HCT116 (cell line): ENCODE measurements at regions not wholly inside any gene's neighbourhood (a gene's known extent, or its start where the extent isn't known, plus 50 kb on each side); places are given as distances from the start of the nearest gene placed in this dataset.

ENCODE experiments used
- ATAC-seq: fragments of 200-7000 bp; cut with Tn5 transposase; 2 replicates; pipeline ENCODE4 v1.9.1; 2020; ENCODE audit warnings: mild to moderate bottlenecking, moderate library complexity
- BruUV-seq: library from RNA; stranded (reverse); fragments of 400-500 nt; replicated peaks from 2 replicates; lab custom pipeline; 2021; lab: Mats Ljungman, UMichigan
- CTCF ChIA-PET: fragments of 300-600 bp; sonication (Branson Sonifier 250); formaldehyde crosslinking; loops from one replicate; lab custom pipeline; 2021; ENCODE audit warnings: antibody characterized with exemption; lab: Charles Lee
- POLR2A ChIA-PET: fragments of 300-600, 350-600 bp; sonication (Branson Sonifier 250); formaldehyde crosslinking; loops from one replicate; lab custom pipeline; 2021; ENCODE audit warnings: antibody characterized with exemption; lab: Charles Lee
- RAD21 ChIA-PET, 2 experiments: fragments of 300-600 bp; sonication (Branson Sonifier 250); formaldehyde crosslinking; loops; one replicate each; lab custom pipeline; 2023; ENCODE audit warnings: low total read pairs in 2 of 2; ENCODE audit not compliant: uncharacterized antibody in 2 of 2, unreplicated experiment in 2 of 2, low non-redundant PET in 1 of 2; lab: Charles Lee
- DNase-seq: peaks from one replicate; pipeline ENCODE4 v3.0.0-alpha.2; 2010; ENCODE audit warnings: low read depth, low spot score
- H2AFZ ChIP-seq: fragments of 200-600 bp; shearing (Covaris generic), sonication (generic); 2 replicates; pipeline ENCODE4 v1.6.1; 2017; ENCODE audit warnings: low read depth, mixed run types, mixed read lengths, antibody characterized with exemption, low read length; ENCODE audit not compliant: poor library complexity, severe bottlenecking
- H3K27ac ChIP-seq: 2 replicates; pipeline ENCODE4 v1.5.1; 2012; ENCODE audit warnings: low read depth, low read length
- H3K27me3 ChIP-seq: fragments of 200-600 bp; sonication (generic); 2 replicates; pipeline ENCODE4 v1.6.1; 2016; ENCODE audit warnings: mixed run types, low read length, mixed read lengths; ENCODE audit not compliant: insufficient read depth
- H3K36me3 ChIP-seq, 2 experiments: fragments of 200-500 bp in 1 of 2; fragments of 200-600 bp in 1 of 2; sonication (Bioruptor generic) in 1 of 2; sonication (generic) in 1 of 2; 2 replicates each; pipeline versions ENCODE4 v1.5.1 to v1.6.1; 2014 to 2016; ENCODE audit warnings: low read length in 2 of 2, inconsistent platforms in 1 of 2, mixed read lengths in 1 of 2, mixed run types in 1 of 2; ENCODE audit not compliant: insufficient read depth in 2 of 2, control insufficient read depth in 1 of 2
- H3K4me1 ChIP-seq, 2 experiments: fragments of 200-600 bp in 1 of 2; sonication (generic) in 1 of 2; 2 replicates each; pipeline versions ENCODE4 v1.5.1 to v1.6.1; 2012 to 2017; ENCODE audit warnings: low read length in 2 of 2, inconsistent platforms in 1 of 2, mild to moderate bottlenecking in 1 of 2, mixed read lengths in 1 of 2, mixed run types in 1 of 2, moderate library complexity in 1 of 2; ENCODE audit not compliant: insufficient read depth in 2 of 2, control insufficient read depth in 1 of 2
- H3K4me2 ChIP-seq: fragments of 200-600 bp; sonication (generic); 2 replicates; pipeline ENCODE4 v1.6.1; 2017; ENCODE audit warnings: mixed run types, low read length, mixed read lengths
- H3K4me3 ChIP-seq, 2 experiments: fragments of 200-600 bp in 1 of 2; sonication (generic) in 1 of 2; replicated peaks in 1 of 2; 2 replicates each; pipeline ENCODE4 v1.5.1; 2011 to 2016; ENCODE audit warnings: low read length in 2 of 2, control low read depth in 1 of 2, low read depth in 1 of 2, mild to moderate bottlenecking in 1 of 2, mixed read lengths in 1 of 2, mixed run types in 1 of 2
- H3K79me2 ChIP-seq: fragments of 200-600 bp; sonication (generic); 2 replicates; pipeline ENCODE4 v1.6.1; 2017; ENCODE audit warnings: mild to moderate bottlenecking, mixed run types, low read length, moderate library complexity, mixed read lengths; ENCODE audit not compliant: insufficient read depth
- H3K9ac ChIP-seq: fragments of 200-600 bp; sonication (generic); 2 replicates; pipeline ENCODE4 v1.6.1; 2016; ENCODE audit warnings: low read length, mixed read lengths
- H3K9me2 ChIP-seq: fragments of 200-600 bp; sonication (generic), shearing (Covaris generic); 2 replicates; pipeline ENCODE4 v1.6.1; 2017; ENCODE audit warnings: mixed run types, mild to moderate bottlenecking, moderate library complexity; ENCODE audit not compliant: insufficient read depth
- H3K9me3 ChIP-seq, 2 experiments: fragments of 200-500 bp in 1 of 2; fragments of 200-600 bp in 1 of 2; sonication (Bioruptor generic) in 1 of 2; sonication (generic) in 1 of 2; 2 replicates each; pipeline ENCODE4 v1.6.1; 2014 to 2017; ENCODE audit warnings: low read length in 2 of 2, mixed read lengths in 2 of 2, inconsistent platforms in 1 of 2, low read depth in 1 of 2, mild to moderate bottlenecking in 1 of 2, mixed run types in 1 of 2, moderate library complexity in 1 of 2; ENCODE audit not compliant: control insufficient read depth in 1 of 2, insufficient read depth in 1 of 2
- H4K20me1 ChIP-seq: fragments of 200-600 bp; sonication (generic), shearing (Covaris generic); 2 replicates; pipeline ENCODE4 v1.6.1; 2017; ENCODE audit warnings: mixed run types, mild to moderate bottlenecking, moderate library complexity; ENCODE audit not compliant: insufficient read depth
- CEBPB ChIP-seq: IDR thresholded peaks from 2 replicates; pipeline ENCODE4 v1.6.1; 2012; ENCODE audit warnings: low read depth
- EGR1 ChIP-seq: IDR thresholded peaks from 2 replicates; pipeline ENCODE4 v1.6.1; 2012; ENCODE audit warnings: low read depth
- ELF1 ChIP-seq: IDR thresholded peaks from 2 replicates; pipeline ENCODE4 v1.6.1; 2012; ENCODE audit warnings: low read depth, borderline replicate concordance
- EZH2 ChIP-seq: fragments of 200-600 bp; sonication (generic); IDR thresholded peaks from 2 replicates; pipeline ENCODE4 v1.6.1; 2017; ENCODE audit warnings: antibody characterized with exemption, mixed run types
- EZH2phosphoT487 ChIP-seq: fragments of 200-600 bp; IDR thresholded peaks from 2 replicates; pipeline ENCODE4 v1.6.1; 2018; ENCODE audit warnings: antibody characterized with exemption, borderline replicate concordance
- POLR2A ChIP-seq: IDR thresholded peaks from 2 replicates; pipeline ENCODE4 v1.7.0; 2011; ENCODE audit warnings: borderline replicate concordance; ENCODE audit not compliant: insufficient read depth, insufficient read length; ENCODE audit errors: extremely low read depth
- POLR2AphosphoS5 ChIP-seq: IDR thresholded peaks from 2 replicates; pipeline ENCODE4 v1.6.1; 2011; ENCODE audit warnings: mild to moderate bottlenecking, low read depth, low read length, moderate library complexity
- RAD21 ChIP-seq: IDR thresholded peaks from 2 replicates; pipeline ENCODE4 v1.6.1; 2012; ENCODE audit warnings: low read depth, mild to moderate bottlenecking
- SIN3A ChIP-seq: IDR thresholded peaks from 2 replicates; pipeline ENCODE4 v1.6.1; 2012; ENCODE audit warnings: low read depth
- SP1 ChIP-seq: IDR thresholded peaks from 2 replicates; pipeline ENCODE4 v1.6.1; 2012; ENCODE audit warnings: low read depth
- ZFX ChIP-seq: fragments of 450-650 bp; IDR thresholded peaks from 2 replicates; pipeline ENCODE4 v1.6.1; 2017
- intact Hi-C: fragments of 100-400 bp; cut with micrococcal nuclease; formaldehyde crosslinking; loops from 2 replicates; pipeline ENCODE4 v1.10.0; 2022
- TF ChIP-seq, protein P1 (sequence below): IDR thresholded peaks from 2 replicates; pipeline ENCODE4 v1.6.1; 2011; ENCODE audit warnings: mild to moderate bottlenecking, low read length, moderate library complexity; ENCODE audit not compliant: insufficient replicate concordance; ENCODE audit errors: extremely low read depth
- TF ChIP-seq, protein P2 (sequence below), 3 experiments: fragments of 200-600 bp in 1 of 3; sonication (generic) in 1 of 3; IDR thresholded peaks in 2 of 3; conservative IDR thresholded peaks in 1 of 3; 2 replicates each; pipeline ENCODE4 v1.5.1; 2012 to 2017; ENCODE audit warnings: low read depth in 2 of 3, low read length in 2 of 3, antibody characterized with exemption in 1 of 3, borderline replicate concordance in 1 of 3, control low read depth in 1 of 3, mild to moderate bottlenecking in 1 of 3, mixed read lengths in 1 of 3, mixed run types in 1 of 3, moderate library complexity in 1 of 3; ENCODE audit not compliant: insufficient read depth in 1 of 3

DNA sequence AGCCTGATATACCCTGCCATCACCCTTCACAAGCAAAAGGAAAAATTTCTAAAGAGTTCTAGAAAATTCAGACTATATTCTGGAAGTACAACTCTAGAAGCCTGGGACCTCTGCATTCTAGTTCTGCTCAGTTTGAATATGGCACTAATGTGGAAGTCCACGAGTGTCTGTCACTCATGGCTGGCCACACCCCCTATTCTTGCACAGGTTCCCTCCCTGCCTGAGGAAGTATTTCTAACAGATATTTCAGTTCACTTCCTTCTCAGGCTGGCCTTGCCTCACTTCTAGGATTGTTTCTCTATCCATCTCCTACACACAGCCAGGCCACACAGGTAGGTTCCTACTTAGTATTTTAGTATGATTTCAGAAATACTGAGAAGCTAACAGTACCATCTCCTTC is 67.4 kb downstream of the PHLDA1 start:
- H3K4me1 ChIP-seq = peaks cover 38 to 66% of the 10 kb centered on the region in 2 experiments
- H3K27ac ChIP-seq = peak overlapping the region; percentile 31
- no peak overlapping the region for H3K9ac ChIP-seq
- CTCF ChIA-PET = no interaction called here
- no peak overlapping the region for H2AFZ ChIP-seq
- peak; percentile 43; the same call in 1 of the 2 replicates for ATAC-seq
- intact Hi-C loops = no loop called here
- H3K27me3 ChIP-seq = no peaks in the 10 kb centered on the region
- POLR2A ChIA-PET = no interaction called here
- peak overlapping the region; percentile 37 for H3K4me2 ChIP-seq
- RAD21 ChIA-PET = no interaction called here
- no peaks in the 10 kb centered on the region for H3K9me2 ChIP-seq
- H3K79me2 ChIP-seq = no peaks in the 10 kb centered on the region
- TF ChIP-seq, protein P1, sequence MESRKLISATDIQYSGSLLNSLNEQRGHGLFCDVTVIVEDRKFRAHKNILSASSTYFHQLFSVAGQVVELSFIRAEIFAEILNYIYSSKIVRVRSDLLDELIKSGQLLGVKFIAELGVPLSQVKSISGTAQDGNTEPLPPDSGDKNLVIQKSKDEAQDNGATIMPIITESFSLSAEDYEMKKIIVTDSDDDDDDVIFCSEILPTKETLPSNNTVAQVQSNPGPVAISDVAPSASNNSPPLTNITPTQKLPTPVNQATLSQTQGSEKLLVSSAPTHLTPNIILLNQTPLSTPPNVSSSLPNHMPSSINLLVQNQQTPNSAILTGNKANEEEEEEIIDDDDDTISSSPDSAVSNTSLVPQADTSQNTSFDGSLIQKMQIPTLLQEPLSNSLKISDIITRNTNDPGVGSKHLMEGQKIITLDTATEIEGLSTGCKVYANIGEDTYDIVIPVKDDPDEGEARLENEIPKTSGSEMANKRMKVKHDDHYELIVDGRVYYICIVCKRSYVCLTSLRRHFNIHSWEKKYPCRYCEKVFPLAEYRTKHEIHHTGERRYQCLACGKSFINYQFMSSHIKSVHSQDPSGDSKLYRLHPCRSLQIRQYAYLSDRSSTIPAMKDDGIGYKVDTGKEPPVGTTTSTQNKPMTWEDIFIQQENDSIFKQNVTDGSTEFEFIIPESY = no peak
- TF ChIP-seq EZH2 (no peak), ELF1 (no peak), POLR2AphosphoS5 (no peak), EZH2phosphoT487 (no peak), POLR2A (no peak), EGR1 (no peak), SP1 (no peak), SIN3A (no peak), CEBPB (no peak), ZFX (no peak), RAD21 (no peak)
- TF ChIP-seq, protein P2, sequence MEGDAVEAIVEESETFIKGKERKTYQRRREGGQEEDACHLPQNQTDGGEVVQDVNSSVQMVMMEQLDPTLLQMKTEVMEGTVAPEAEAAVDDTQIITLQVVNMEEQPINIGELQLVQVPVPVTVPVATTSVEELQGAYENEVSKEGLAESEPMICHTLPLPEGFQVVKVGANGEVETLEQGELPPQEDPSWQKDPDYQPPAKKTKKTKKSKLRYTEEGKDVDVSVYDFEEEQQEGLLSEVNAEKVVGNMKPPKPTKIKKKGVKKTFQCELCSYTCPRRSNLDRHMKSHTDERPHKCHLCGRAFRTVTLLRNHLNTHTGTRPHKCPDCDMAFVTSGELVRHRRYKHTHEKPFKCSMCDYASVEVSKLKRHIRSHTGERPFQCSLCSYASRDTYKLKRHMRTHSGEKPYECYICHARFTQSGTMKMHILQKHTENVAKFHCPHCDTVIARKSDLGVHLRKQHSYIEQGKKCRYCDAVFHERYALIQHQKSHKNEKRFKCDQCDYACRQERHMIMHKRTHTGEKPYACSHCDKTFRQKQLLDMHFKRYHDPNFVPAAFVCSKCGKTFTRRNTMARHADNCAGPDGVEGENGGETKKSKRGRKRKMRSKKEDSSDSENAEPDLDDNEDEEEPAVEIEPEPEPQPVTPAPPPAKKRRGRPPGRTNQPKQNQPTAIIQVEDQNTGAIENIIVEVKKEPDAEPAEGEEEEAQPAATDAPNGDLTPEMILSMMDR (IDR thresholded peaks at IDR 0.05 in 2 of 3, conservative IDR thresholded peaks at IDR 0.05 in 1 of 3; ENCODE audit: borderline replicate concordance in 1 of 3, insufficient read depth in 1 of 3, low read depth in 2 of 3, low read length in 2 of 3) = no peak
- H3K4me3 ChIP-seq = no peak overlapping the region
- H3K9me3 ChIP-seq = no peaks in the 10 kb centered on the region
- no peaks in the 10 kb centered on the region for H4K20me1 ChIP-seq
- no TSS peak for BruUV-seq
- no peak for DNase-seq
- no peaks in the 10 kb centered on the region for H3K36me3 ChIP-seq
